H1 (cell line): ENCODE measurements at regions not wholly inside any gene's neighbourhood (a gene's known extent, or its start where the extent isn't known, plus 50 kb on each side); places are given as distances from the start of the nearest gene placed in this dataset.

Source experiments
- BRCA1 ChIP-seq: IDR thresholded peaks from 2 replicates; pipeline ENCODE4 v1.6.1; 2012; ENCODE audit warnings: low read depth, low read length, improper control_type of control experiment
- CEBPB ChIP-seq: IDR thresholded peaks from 2 replicates; pipeline ENCODE4 v1.6.1; 2012; ENCODE audit warnings: low read depth, low read length
- CTBP2 ChIP-seq: IDR thresholded peaks from 2 replicates; pipeline ENCODE4 v1.7.0; 2011; ENCODE audit warnings: borderline replicate concordance, mild to moderate bottlenecking, moderate library complexity, mixed read lengths, low read length; ENCODE audit not compliant: insufficient read depth, insufficient read length
- GABPA ChIP-seq: IDR thresholded peaks from 2 replicates; pipeline ENCODE4 v1.6.1; 2011; ENCODE audit warnings: mild to moderate bottlenecking, low read length, moderate library complexity, borderline replicate concordance; ENCODE audit not compliant: insufficient read depth
- RAD21 ChIP-seq, 2 experiments: IDR thresholded peaks in 1 of 2; conservative IDR thresholded peaks in 1 of 2; 2 replicates each; pipeline ENCODE4 v1.6.1; 2011; ENCODE audit warnings: low read depth in 2 of 2, low read length in 2 of 2, improper control_type of control experiment in 1 of 2, inconsistent platforms in 1 of 2, mild to moderate bottlenecking in 1 of 2, moderate library complexity in 1 of 2
- RNF2 ChIP-seq: fragments of 200-900, 300-1000 bp; sonication (generic); IDR thresholded peaks from 2 replicates; pipeline ENCODE4 v1.7.1; 2016; ENCODE audit warnings: borderline replicate concordance, low read depth, mild to moderate bottlenecking, antibody characterized with exemption, low read length; ENCODE audit not compliant: poor library complexity, severe bottlenecking; ENCODE audit errors: missing control alignments
- SIN3A ChIP-seq, 2 experiments: IDR thresholded peaks in 1 of 2; conservative IDR thresholded peaks in 1 of 2; 2 replicates each; pipeline ENCODE4 v1.6.1; 2011 to 2012; ENCODE audit warnings: low read length in 2 of 2, improper control_type of control experiment in 1 of 2, low read depth in 1 of 2, mild to moderate bottlenecking in 1 of 2
- SIX5 ChIP-seq: IDR thresholded peaks from 2 replicates; pipeline ENCODE4 v1.6.1; 2011; ENCODE audit warnings: mild to moderate bottlenecking, low read depth, low read length
- SP1 ChIP-seq: IDR thresholded peaks from 2 replicates; pipeline ENCODE4 v1.6.1; 2011; ENCODE audit warnings: low read depth, low read length
- TCF12 ChIP-seq: IDR thresholded peaks from 2 replicates; pipeline ENCODE4 v1.6.1; 2011; ENCODE audit warnings: low read depth, mild to moderate bottlenecking, low read length
- TEAD4 ChIP-seq: IDR thresholded peaks from 2 replicates; pipeline ENCODE4 v1.6.1; 2012; ENCODE audit warnings: low read depth, low read length, inconsistent platforms, mixed read lengths
- TF ChIP-seq, protein P1 (sequence below): IDR thresholded peaks from 2 replicates; pipeline ENCODE4 v1.6.1; 2012; ENCODE audit warnings: low read length, inconsistent platforms
- TF ChIP-seq, protein P2 (sequence below): IDR thresholded peaks from 2 replicates; pipeline ENCODE4 v1.6.1; 2012; ENCODE audit warnings: inconsistent platforms

- TF ChIP-seq CEBPB: no peak
- no peak for TF ChIP-seq TCF12
- no peak for TF ChIP-seq SP1
- TF ChIP-seq TEAD4: no peak
- no peak for TF ChIP-seq CTBP2
- no peak for TF ChIP-seq GABPA
- TF ChIP-seq, protein P1, sequence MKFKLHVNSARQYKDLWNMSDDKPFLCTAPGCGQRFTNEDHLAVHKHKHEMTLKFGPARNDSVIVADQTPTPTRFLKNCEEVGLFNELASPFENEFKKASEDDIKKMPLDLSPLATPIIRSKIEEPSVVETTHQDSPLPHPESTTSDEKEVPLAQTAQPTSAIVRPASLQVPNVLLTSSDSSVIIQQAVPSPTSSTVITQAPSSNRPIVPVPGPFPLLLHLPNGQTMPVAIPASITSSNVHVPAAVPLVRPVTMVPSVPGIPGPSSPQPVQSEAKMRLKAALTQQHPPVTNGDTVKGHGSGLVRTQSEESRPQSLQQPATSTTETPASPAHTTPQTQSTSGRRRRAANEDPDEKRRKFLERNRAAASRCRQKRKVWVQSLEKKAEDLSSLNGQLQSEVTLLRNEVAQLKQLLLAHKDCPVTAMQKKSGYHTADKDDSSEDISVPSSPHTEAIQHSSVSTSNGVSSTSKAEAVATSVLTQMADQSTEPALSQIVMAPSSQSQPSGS: no peak
- TF ChIP-seq SIX5: no peak
- TF ChIP-seq RNF2: no peak
- no peak for TF ChIP-seq SIN3A (conservative IDR thresholded peaks at IDR 0.05 in 1 of 2, IDR thresholded peaks at IDR 0.05 in 1 of 2; ENCODE audit: low read depth in 1 of 2, low read length in 2 of 2)
- no peak for TF ChIP-seq BRCA1
- TF ChIP-seq, protein P2, sequence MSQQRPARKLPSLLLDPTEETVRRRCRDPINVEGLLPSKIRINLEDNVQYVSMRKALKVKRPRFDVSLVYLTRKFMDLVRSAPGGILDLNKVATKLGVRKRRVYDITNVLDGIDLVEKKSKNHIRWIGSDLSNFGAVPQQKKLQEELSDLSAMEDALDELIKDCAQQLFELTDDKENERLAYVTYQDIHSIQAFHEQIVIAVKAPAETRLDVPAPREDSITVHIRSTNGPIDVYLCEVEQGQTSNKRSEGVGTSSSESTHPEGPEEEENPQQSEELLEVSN: no peak
- no peak for TF ChIP-seq RAD21 (IDR thresholded peaks at IDR 0.05 in 1 of 2, conservative IDR thresholded peaks at IDR 0.05 in 1 of 2; ENCODE audit: low read depth in 2 of 2, low read length in 2 of 2)
Measured at GRCh38 chr2:217735034-217735433, 267.8 kb downstream of the TNS1 start (continued).
